Lower lobe of right lung (tissue), 2 donors: ENCODE measurements at regions not wholly inside any gene's neighbourhood (a gene's known extent, or its start where the extent isn't known, plus 50 kb on each side); places are given as distances from the start of the nearest gene placed in this dataset.

Experiments
- ATAC-seq, 2 donors: fragments of 200-7000 bp; cut with Tn5 transposase; one replicate each; pipeline ENCODE4 v1.9.1; 2020 to 2022; ENCODE audit warnings: mild to moderate bottlenecking in 2 of 2, moderate library complexity in 2 of 2
- DNase-seq: peaks from one replicate; pipeline ENCODE4 v3.0.0-alpha.2; 2020
- H3K27ac ChIP-seq: fragments of 200-600 bp; one replicate; pipeline ENCODE4 v1.8.0; 2022
- H3K27me3 ChIP-seq: fragments of 200-600 bp; one replicate; pipeline ENCODE4 v1.8.0; 2022; ENCODE audit warnings: low read depth
- H3K36me3 ChIP-seq: fragments of 200-600 bp; one replicate; pipeline ENCODE4 v1.8.0; 2022; ENCODE audit warnings: mild to moderate bottlenecking
- H3K4me1 ChIP-seq: fragments of 200-600 bp; one replicate; pipeline ENCODE4 v1.8.0; 2022
- H3K4me3 ChIP-seq: fragments of 200-600 bp; one replicate; pipeline ENCODE4 v1.8.0; 2022; ENCODE audit warnings: mild to moderate bottlenecking
- H3K9me3 ChIP-seq: fragments of 200-600 bp; one replicate; pipeline ENCODE4 v1.8.0; 2022
- intact Hi-C: fragments of 100-400 bp; cut with DNase I; formaldehyde crosslinking; loops from one replicate; pipeline ENCODE4 v1.11.0; 2022
- TF ChIP-seq, protein P1 (sequence below): fragments of 200-600 bp; IDR thresholded peaks from one replicate; pipeline ENCODE4 v1.8.0; 2022; ENCODE audit warnings: antibody characterized with exemption, mild to moderate bottlenecking
- donor health status: DM: no; HTN: yes; CAD: no; lungs with severe emphysema.

DNA sequence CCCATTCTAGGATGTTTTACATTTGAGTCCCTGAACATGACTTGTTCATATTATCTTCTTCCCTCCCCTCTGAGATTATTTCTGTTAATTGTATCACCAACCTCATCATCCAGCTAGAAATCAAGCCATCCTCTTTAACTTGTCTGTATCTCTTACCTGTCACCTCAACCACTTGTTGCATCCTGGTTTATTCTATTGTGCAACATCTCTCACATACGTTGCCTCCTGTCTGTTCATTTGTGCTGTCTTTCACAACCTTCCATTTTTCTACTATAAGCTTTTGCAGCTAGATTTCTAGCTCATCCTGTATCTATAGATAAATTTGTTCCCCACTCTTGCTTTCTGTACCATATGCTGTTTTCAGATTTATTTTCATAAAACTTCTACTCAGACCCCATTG, 183.7 kb downstream of the MCHR2 start:
- Histone ChIP-seq H3K9me3 (no peaks in the 10 kb centered on the region), H3K27me3 (no peaks in the 10 kb centered on the region), H3K27ac (no peak overlapping the region), H3K36me3 (no peaks in the 10 kb centered on the region), H3K4me3 (no peak overlapping the region), H3K4me1 (no peaks in the 10 kb centered on the region)
- ATAC-seq = no peak
- intact Hi-C loops = no loop called here
- no peak for DNase-seq
- TF ChIP-seq, protein P1, sequence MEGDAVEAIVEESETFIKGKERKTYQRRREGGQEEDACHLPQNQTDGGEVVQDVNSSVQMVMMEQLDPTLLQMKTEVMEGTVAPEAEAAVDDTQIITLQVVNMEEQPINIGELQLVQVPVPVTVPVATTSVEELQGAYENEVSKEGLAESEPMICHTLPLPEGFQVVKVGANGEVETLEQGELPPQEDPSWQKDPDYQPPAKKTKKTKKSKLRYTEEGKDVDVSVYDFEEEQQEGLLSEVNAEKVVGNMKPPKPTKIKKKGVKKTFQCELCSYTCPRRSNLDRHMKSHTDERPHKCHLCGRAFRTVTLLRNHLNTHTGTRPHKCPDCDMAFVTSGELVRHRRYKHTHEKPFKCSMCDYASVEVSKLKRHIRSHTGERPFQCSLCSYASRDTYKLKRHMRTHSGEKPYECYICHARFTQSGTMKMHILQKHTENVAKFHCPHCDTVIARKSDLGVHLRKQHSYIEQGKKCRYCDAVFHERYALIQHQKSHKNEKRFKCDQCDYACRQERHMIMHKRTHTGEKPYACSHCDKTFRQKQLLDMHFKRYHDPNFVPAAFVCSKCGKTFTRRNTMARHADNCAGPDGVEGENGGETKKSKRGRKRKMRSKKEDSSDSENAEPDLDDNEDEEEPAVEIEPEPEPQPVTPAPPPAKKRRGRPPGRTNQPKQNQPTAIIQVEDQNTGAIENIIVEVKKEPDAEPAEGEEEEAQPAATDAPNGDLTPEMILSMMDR = no peak

DNA sequence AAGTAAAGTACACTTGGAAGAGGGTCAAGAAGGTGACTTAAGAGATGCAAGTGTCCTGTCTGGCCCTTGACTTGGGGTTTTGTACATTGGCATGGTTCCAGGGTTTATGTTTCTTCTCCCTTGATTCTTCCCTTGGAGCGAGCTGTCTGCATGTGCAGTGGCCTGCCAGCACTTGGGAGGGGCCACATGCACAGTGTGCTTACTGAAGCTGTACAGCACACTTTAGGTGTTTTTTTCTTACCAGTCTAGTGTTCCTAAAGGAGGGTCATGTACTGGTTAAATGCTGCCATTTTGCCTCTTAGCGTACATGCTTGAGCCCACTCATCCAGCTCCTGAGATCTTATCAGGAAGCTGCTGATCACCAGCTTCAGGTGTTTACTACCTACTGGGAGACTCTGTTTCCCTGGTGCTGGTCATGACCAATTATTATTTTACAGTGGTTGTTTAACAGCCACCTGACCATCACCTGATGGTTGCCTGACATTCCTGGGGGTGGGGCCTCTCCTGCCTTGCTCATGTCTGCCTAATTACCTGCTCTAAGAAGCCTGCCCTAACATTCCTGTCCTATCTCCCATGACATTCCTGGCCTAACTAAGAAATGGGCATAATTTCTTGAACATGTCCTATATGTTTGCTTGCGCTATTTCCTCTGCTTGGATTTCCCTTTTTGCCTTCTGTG, 182.9 kb downstream of the MCHR2 start:
- peak overlapping the region; percentile 41 for H3K27ac ChIP-seq
- intact Hi-C loops = no loop called here
- H3K27me3 ChIP-seq = no peaks in the 10 kb centered on the region
- DNase-seq (peak; percentile 53), ATAC-seq (peak; percentile 87 to 90)
- no peaks in the 10 kb centered on the region for H3K4me1 ChIP-seq
- no peaks in the 10 kb centered on the region for H3K36me3 ChIP-seq
- H3K4me3 ChIP-seq = no peak overlapping the region
- TF ChIP-seq, protein P1 = no peak
- H3K9me3 ChIP-seq = no peaks in the 10 kb centered on the region

DNA sequence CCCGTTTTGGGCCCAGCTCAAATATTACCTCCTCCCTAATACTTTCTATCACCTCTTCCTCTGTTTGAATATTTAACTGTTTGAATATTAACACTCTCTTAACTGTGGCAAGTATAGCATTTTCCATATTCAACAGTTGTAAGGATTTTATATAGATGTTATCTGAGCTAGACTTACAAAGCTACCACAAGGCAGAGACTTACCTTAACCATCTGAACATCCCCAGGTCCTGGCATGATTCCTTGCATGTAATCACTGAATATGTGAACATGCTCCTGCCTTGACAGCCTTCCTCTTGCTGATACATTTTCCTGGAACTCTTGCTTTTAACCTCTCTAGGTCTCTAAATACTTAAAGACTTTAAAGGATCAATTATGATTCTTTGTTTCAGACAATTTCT, 182.4 kb downstream of the MCHR2 start:
- no peak for DNase-seq
- no peaks in the 10 kb centered on the region for H3K36me3 ChIP-seq
- TF ChIP-seq, protein P1 = no peak

DNA sequence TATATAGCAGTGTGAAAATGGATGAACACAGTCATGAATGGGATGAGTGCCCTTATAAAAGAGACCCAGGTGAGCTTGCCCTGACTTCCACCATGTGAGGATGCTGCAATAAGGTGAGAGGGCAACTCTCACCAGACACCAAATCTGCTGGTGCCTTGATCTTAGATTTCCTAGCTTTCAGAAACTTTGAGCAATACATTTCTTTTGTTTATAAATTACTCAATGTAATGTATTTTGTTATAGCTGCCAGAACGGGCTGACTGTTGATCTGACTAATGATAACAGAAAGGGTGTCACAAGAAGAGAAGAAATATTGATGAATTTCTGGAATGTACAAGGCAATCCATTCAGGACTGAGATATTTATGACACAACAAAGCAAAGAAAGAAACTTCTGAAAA, 180.5 kb downstream of the MCHR2 start:
- TF ChIP-seq, protein P1 = no peak
- no peak for DNase-seq
- Histone ChIP-seq H3K4me3 (no peak overlapping the region), H3K27ac (no peak overlapping the region), H3K4me1 (no peaks in the 10 kb centered on the region), H3K36me3 (no peaks in the 10 kb centered on the region), H3K27me3 (no peaks in the 10 kb centered on the region), H3K9me3 (no peaks in the 10 kb centered on the region)
- intact Hi-C loops = no loop called here
- ATAC-seq = no peak

More for the DNA sequence above, 182.4 kb downstream of the MCHR2 start:
- H3K4me3 ChIP-seq = no peak overlapping the region
- peak overlapping the region; percentile 41 for H3K27ac ChIP-seq
- H3K9me3 ChIP-seq = no peaks in the 10 kb centered on the region
- no peaks in the 10 kb centered on the region for H3K4me1 ChIP-seq
- ATAC-seq = no peak
- H3K27me3 ChIP-seq = no peaks in the 10 kb centered on the region
- intact Hi-C loops = no loop called here

DNA sequence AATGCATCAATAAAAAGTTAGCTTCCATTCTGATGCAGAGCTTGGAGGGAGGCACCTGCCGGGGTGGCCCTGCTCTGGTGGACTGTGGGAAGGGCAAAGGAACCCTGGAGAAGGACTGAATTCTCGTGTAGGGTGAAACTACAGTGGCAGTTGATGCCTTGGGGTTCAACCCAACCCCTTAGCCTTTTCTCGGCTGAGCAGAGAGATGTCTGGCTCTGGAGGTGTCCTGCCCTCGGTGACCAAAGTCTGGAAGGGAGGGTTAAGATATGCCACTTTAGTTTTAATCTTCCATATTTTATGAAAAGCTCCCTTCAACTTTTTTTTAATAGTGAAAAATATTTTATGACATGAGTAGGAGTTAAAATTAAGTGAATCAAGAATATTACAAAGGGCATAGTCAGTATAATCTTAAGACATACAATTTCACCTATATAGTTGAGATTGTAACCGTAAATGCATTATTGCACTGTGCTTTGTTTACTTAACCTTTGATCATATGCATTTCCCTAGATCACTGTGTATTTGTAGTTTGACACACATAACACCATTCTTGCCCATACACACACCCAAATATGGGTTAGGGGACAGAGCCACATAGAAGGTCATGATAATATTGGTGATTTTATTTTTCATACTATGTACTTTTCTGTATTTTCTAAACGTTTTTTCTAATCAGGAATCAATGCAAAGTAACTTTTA, 179.6 kb downstream of the MCHR2 start:
- no peaks in the 10 kb centered on the region for H3K4me1 ChIP-seq
- no peaks in the 10 kb centered on the region for H3K36me3 ChIP-seq
- ATAC-seq (no peak), DNase-seq (no peak)
- H3K27me3 ChIP-seq = no peaks in the 10 kb centered on the region
- H3K9me3 ChIP-seq = no peaks in the 10 kb centered on the region
- TF ChIP-seq, protein P1 = no peak
- H3K27ac ChIP-seq = no peak overlapping the region
- intact Hi-C loops = no loop called here
- no peak overlapping the region for H3K4me3 ChIP-seq
